ENCODE measurements at regions not wholly inside any gene's neighbourhood (a gene's known extent, or its start where the extent isn't known, plus 50 kb on each side); places are given as distances from the start of the nearest gene placed in this dataset.

GRCh38 chr1:172720339-172720738 is 61.4 kb downstream of the FASLG start:
- H3K4me3 ChIP-seq (ENCODE audit: insufficient read depth, low read depth, low read length): no peak overlapping the region
- H3K27me3 ChIP-seq (ENCODE audit: control insufficient read depth, insufficient read depth, low read length): no peaks in the 10 kb centered on the region
- no peak overlapping the region for H3K18ac ChIP-seq (ENCODE audit: low read depth, low read length)
- H2BK120ac ChIP-seq (ENCODE audit: low read depth, low read length): no peak overlapping the region
- H3K4me2 ChIP-seq (ENCODE audit: low read depth, low read length): no peak overlapping the region
- POLR2A ChIA-PET (ENCODE audit: unreplicated experiment): interaction anchor here (0.5 kb wide), 1 partner anchor 481 kb away, joined by 3 read pairs; no protein-coding TSS in a partner anchor
- H2AK9ac ChIP-seq (replicated peaks; ENCODE audit: low read depth, low read length, poor library complexity): no peak overlapping the region
- ATAC-seq (ENCODE audit: low read depth) (no peak), DNase-seq (no peak)
- dilution Hi-C loops (cut with HindIII; ENCODE audit: low sequenced_read_pairs, unreplicated experiment) (no loop called here), in situ Hi-C loops (cut with MboI; ENCODE audit: low sequenced_read_pairs) (loop anchor here (25.0 kb wide), 1 partner anchor 708 kb away; no protein-coding TSS in a partner anchor), intact Hi-C loops (cut with micrococcal nuclease) (no loop called here)
- no peak overlapping the region for H2AK5ac ChIP-seq (ENCODE audit: low read depth, low read length)
- H3K9ac ChIP-seq (ENCODE audit: low read depth, low read length): no peak overlapping the region
- H3K79me1 ChIP-seq (ENCODE audit: low read depth in 1 of 2, low read length in 2 of 2): no peaks in the 10 kb centered on the region
- no peak overlapping the region for H3K14ac ChIP-seq (replicated peaks; ENCODE audit: low read depth, low read length)
- H3K9me3 ChIP-seq (ENCODE audit: control insufficient read depth, insufficient read depth, low read length): no peaks in the 10 kb centered on the region
- no peak overlapping the region for H3K27ac ChIP-seq (ENCODE audit: insufficient read depth, low read length)
- no peak overlapping the region for H4K91ac ChIP-seq (ENCODE audit: insufficient read depth, low read depth, low read length)
- H4K8ac ChIP-seq (ENCODE audit: low read depth in 2 of 2, low read length in 2 of 2): no peak overlapping the region
- CTCF ChIA-PET: interaction anchor here (0.6 to 2.3 kb wide), 10 partner anchors 9 to 277 kb away, joined by 3 to 10 read pairs (median 4); partner anchors contain the start of gene PIGC
- H4K5ac ChIP-seq (ENCODE audit: low read depth, low read length): no peak overlapping the region
- no peak overlapping the region for H3K56ac ChIP-seq (ENCODE audit: extremely low read depth, insufficient read depth, low read length)
- no peak overlapping the region for H3K4ac ChIP-seq (ENCODE audit: low read depth, low read length)
- H4K20me1 ChIP-seq (ENCODE audit: insufficient read depth, low read length): no peaks in the 10 kb centered on the region
- no peaks in the 10 kb centered on the region for H3K9me1 ChIP-seq (ENCODE audit: insufficient read depth, low read length)
- H2BK15ac ChIP-seq (ENCODE audit: low read depth, low read length): no peak overlapping the region
- no peaks in the 10 kb centered on the region for H3K36me3 ChIP-seq (ENCODE audit: control insufficient read depth, insufficient read depth, low read length)
- peaks cover 4% of the 10 kb centered on the region; the same call in 1 of the 2 replicates for H3K4me1 ChIP-seq (ENCODE audit: control insufficient read depth, insufficient read depth, low read length)
- H2AFZ ChIP-seq (replicated peaks; ENCODE audit: low read length, poor library complexity): no peak overlapping the region
- TF ChIP-seq RAD21 (IDR thresholded peaks at IDR 0.05; ENCODE audit: low read length): no peak
- TF ChIP-seq RCOR1 (IDR thresholded peaks at IDR 0.05; ENCODE audit: insufficient replicate concordance, low read length): no peak
- TF ChIP-seq CTCF (conservative IDR thresholded peaks at IDR 0.05; ENCODE audit: low read depth, low read length): no peak
- no peak for TF ChIP-seq NFE2L2 (IDR thresholded peaks at IDR 0.05; ENCODE audit: low read depth, low read length)
- TF ChIP-seq POLR2A (IDR thresholded peaks at IDR 0.05; ENCODE audit: low read depth, low read length): no peak
- TF ChIP-seq CHD1 (IDR thresholded peaks at IDR 0.05; ENCODE audit: low read depth, low read length): no peak
- no peak for TF ChIP-seq CEBPB (IDR thresholded peaks at IDR 0.05; ENCODE audit: low read depth, low read length)
- no peak for TF ChIP-seq MAFK (IDR thresholded peaks at IDR 0.05; ENCODE audit: low read depth, low read length)
- no peak for TF ChIP-seq BHLHE40 (IDR thresholded peaks at IDR 0.05; ENCODE audit: low read depth, low read length)
- no peak for TF ChIP-seq RFX5 (IDR thresholded peaks at IDR 0.05; ENCODE audit: low read depth, low read length)
- no peak for TF ChIP-seq MXI1 (IDR thresholded peaks at IDR 0.05; ENCODE audit: borderline replicate concordance, low read depth, low read length)
- no peak for TF ChIP-seq ELK1 (IDR thresholded peaks at IDR 0.05; ENCODE audit: borderline replicate concordance, low read depth, low read length)
- TF ChIP-seq FOS (IDR thresholded peaks at IDR 0.05; ENCODE audit: low read depth, low read length): no peak
- no peak for TF ChIP-seq SMC3 (IDR thresholded peaks at IDR 0.05; ENCODE audit: low read depth, low read length)
- no peak for TF ChIP-seq MAZ (IDR thresholded peaks at IDR 0.05; ENCODE audit: borderline replicate concordance, low read depth, low read length)
- TF ChIP-seq, protein P1, sequence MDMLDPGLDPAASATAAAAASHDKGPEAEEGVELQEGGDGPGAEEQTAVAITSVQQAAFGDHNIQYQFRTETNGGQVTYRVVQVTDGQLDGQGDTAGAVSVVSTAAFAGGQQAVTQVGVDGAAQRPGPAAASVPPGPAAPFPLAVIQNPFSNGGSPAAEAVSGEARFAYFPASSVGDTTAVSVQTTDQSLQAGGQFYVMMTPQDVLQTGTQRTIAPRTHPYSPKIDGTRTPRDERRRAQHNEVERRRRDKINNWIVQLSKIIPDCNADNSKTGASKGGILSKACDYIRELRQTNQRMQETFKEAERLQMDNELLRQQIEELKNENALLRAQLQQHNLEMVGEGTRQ (IDR thresholded peaks at IDR 0.05; ENCODE audit: low read depth, low read length): no peak
- no CpG with 5 or more reads among the region's 1 CpG for WGBS, 2 experiments (ENCODE audit: extremely low coverage in 2 of 2, insufficient read length in 1 of 2)
- BruUV-seq (replicated peaks): no TSS peak
- no peak overlapping the region for H2BK5ac ChIP-seq (ENCODE audit: low read depth, low read length, poor library complexity, severe bottlenecking)
- H3K23ac ChIP-seq (ENCODE audit: low read depth, low read length): no peak overlapping the region
- H2BK20ac ChIP-seq (ENCODE audit: low read depth, low read length): no peak overlapping the region

Data from IMR-90 (cell line).